Lower lobe of right lung (tissue), 2 donors: ENCODE measurements at regions not wholly inside any gene's neighbourhood (a gene's known extent, or its start where the extent isn't known, plus 50 kb on each side); places are given as distances from the start of the nearest gene placed in this dataset.

Experiments
- ATAC-seq, 2 donors: fragments of 200-7000 bp; cut with Tn5 transposase; one replicate each; pipeline ENCODE4 v1.9.1; 2020 to 2022; ENCODE audit warnings: mild to moderate bottlenecking in 2 of 2, moderate library complexity in 2 of 2
- DNase-seq: peaks from one replicate; pipeline ENCODE4 v3.0.0-alpha.2; 2020
- H3K27ac ChIP-seq: fragments of 200-600 bp; one replicate; pipeline ENCODE4 v1.8.0; 2022
- H3K27me3 ChIP-seq: fragments of 200-600 bp; one replicate; pipeline ENCODE4 v1.8.0; 2022; ENCODE audit warnings: low read depth
- H3K36me3 ChIP-seq: fragments of 200-600 bp; one replicate; pipeline ENCODE4 v1.8.0; 2022; ENCODE audit warnings: mild to moderate bottlenecking
- H3K4me1 ChIP-seq: fragments of 200-600 bp; one replicate; pipeline ENCODE4 v1.8.0; 2022
- H3K4me3 ChIP-seq: fragments of 200-600 bp; one replicate; pipeline ENCODE4 v1.8.0; 2022; ENCODE audit warnings: mild to moderate bottlenecking
- H3K9me3 ChIP-seq: fragments of 200-600 bp; one replicate; pipeline ENCODE4 v1.8.0; 2022
- intact Hi-C: fragments of 100-400 bp; cut with DNase I; formaldehyde crosslinking; loops from one replicate; pipeline ENCODE4 v1.11.0; 2022
- TF ChIP-seq, protein P1 (sequence below): fragments of 200-600 bp; IDR thresholded peaks from one replicate; pipeline ENCODE4 v1.8.0; 2022; ENCODE audit warnings: antibody characterized with exemption, mild to moderate bottlenecking
- donor health status: DM: no; HTN: yes; CAD: no; lungs with severe emphysema.

- DNase-seq: no peak
- intact Hi-C loops: no loop called here
- Histone ChIP-seq H3K36me3 (no peaks in the 10 kb centered on the region), H3K27me3 (no peaks in the 10 kb centered on the region), H3K4me3 (no peak overlapping the region), H3K4me1 (no peaks in the 10 kb centered on the region), H3K9me3 (no peaks in the 10 kb centered on the region), H3K27ac (no peak overlapping the region)
- ATAC-seq: no peak
- TF ChIP-seq, protein P1, sequence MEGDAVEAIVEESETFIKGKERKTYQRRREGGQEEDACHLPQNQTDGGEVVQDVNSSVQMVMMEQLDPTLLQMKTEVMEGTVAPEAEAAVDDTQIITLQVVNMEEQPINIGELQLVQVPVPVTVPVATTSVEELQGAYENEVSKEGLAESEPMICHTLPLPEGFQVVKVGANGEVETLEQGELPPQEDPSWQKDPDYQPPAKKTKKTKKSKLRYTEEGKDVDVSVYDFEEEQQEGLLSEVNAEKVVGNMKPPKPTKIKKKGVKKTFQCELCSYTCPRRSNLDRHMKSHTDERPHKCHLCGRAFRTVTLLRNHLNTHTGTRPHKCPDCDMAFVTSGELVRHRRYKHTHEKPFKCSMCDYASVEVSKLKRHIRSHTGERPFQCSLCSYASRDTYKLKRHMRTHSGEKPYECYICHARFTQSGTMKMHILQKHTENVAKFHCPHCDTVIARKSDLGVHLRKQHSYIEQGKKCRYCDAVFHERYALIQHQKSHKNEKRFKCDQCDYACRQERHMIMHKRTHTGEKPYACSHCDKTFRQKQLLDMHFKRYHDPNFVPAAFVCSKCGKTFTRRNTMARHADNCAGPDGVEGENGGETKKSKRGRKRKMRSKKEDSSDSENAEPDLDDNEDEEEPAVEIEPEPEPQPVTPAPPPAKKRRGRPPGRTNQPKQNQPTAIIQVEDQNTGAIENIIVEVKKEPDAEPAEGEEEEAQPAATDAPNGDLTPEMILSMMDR: no peak
These were observed 351.6 kb upstream of the F9 start for GRCh38 chrX:139178980-139179379.

DNA sequence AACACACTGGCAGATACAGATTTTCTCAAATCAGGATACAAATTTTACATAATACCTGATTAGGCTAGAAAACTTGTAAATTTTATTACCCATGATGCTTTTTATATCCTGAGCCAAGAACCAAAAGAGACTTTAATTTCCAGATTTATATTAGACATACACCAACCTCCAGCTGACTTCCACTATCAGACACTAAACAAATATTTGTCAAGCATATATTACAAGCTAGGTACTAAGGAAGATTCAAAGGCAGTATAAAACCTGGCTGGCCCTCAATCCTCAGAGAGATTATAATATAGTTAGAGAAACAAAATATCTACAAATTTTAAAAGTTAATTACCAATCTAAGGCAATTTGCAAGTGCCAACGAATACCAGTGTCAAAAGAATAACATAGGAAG is 357.8 kb upstream of the F9 start:
- ATAC-seq (no peak), DNase-seq (no peak)
- no peaks in the 10 kb centered on the region for H3K27me3 ChIP-seq
- intact Hi-C loops: no loop called here
- H3K9me3 ChIP-seq: no peaks in the 10 kb centered on the region
- no peaks in the 10 kb centered on the region for H3K4me1 ChIP-seq
- no peaks in the 10 kb centered on the region for H3K36me3 ChIP-seq
- H3K27ac ChIP-seq: no peak overlapping the region
- H3K4me3 ChIP-seq: no peak overlapping the region
- TF ChIP-seq, protein P1: no peak

- no peak for ATAC-seq
- no peak for DNase-seq
- TF ChIP-seq, protein P1: no peak
These were observed 359.9 kb upstream of the F9 start for GRCh38 chrX:139170526-139171173.

DNA sequence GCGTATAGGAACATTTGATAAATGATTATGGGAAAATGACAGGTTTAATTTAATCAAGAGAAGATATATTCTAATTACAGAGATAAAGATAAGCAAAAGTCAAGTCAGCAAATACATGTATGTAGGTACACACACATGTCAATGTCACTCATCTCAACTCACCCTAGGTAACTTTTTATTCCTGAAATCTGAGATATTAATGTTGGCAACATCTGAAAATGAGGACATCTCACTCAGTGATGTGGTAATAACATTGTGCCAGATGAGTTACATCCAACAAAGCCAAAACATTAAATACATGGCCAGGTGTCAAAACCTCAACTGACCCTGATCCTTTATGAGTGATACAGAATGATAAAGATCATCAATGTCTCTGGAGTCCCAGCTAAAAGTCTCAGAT is 363.3 kb upstream of the F9 start:
- Histone ChIP-seq H3K36me3 (no peaks in the 10 kb centered on the region), H3K4me3 (no peak overlapping the region), H3K27me3 (no peaks in the 10 kb centered on the region), H3K9me3 (no peaks in the 10 kb centered on the region), H3K4me1 (no peaks in the 10 kb centered on the region), H3K27ac (no peak overlapping the region)
- ATAC-seq: no peak
- TF ChIP-seq, protein P1: no peak
- intact Hi-C loops: no loop called here
- DNase-seq: no peak

More at GRCh38 chrX:139170526-139171173, 359.9 kb upstream of the F9 start:
- Histone ChIP-seq H3K27me3 (no peaks in the 10 kb centered on the region), H3K27ac (no peak overlapping the region), H3K36me3 (no peaks in the 10 kb centered on the region), H3K4me3 (no peak overlapping the region), H3K9me3 (no peaks in the 10 kb centered on the region), H3K4me1 (no peaks in the 10 kb centered on the region)
- intact Hi-C loops: no loop called here

- DNase-seq (peak; percentile 53), ATAC-seq (peak; percentile 79 to 81)
- H3K27me3 ChIP-seq: no peaks in the 10 kb centered on the region
- H3K9me3 ChIP-seq: no peaks in the 10 kb centered on the region
- no peaks in the 10 kb centered on the region for H3K4me1 ChIP-seq
- intact Hi-C loops: no loop called here
- no peak overlapping the region for H3K27ac ChIP-seq
- H3K36me3 ChIP-seq: no peaks in the 10 kb centered on the region
- TF ChIP-seq, protein P1: no peak
- no peak overlapping the region for H3K4me3 ChIP-seq
These were observed 372.3 kb upstream of the F9 start for GRCh38 chrX:139158256-139158655.
